ENCODE measurements at regions not wholly inside any gene's neighbourhood (a gene's known extent, or its start where the extent isn't known, plus 50 kb on each side); places are given as distances from the start of the nearest gene placed in this dataset.

GRCh38 chr4:157514711-157515110, 294.2 kb downstream of the GRIA2 start:
- TF ChIP-seq, protein P1, sequence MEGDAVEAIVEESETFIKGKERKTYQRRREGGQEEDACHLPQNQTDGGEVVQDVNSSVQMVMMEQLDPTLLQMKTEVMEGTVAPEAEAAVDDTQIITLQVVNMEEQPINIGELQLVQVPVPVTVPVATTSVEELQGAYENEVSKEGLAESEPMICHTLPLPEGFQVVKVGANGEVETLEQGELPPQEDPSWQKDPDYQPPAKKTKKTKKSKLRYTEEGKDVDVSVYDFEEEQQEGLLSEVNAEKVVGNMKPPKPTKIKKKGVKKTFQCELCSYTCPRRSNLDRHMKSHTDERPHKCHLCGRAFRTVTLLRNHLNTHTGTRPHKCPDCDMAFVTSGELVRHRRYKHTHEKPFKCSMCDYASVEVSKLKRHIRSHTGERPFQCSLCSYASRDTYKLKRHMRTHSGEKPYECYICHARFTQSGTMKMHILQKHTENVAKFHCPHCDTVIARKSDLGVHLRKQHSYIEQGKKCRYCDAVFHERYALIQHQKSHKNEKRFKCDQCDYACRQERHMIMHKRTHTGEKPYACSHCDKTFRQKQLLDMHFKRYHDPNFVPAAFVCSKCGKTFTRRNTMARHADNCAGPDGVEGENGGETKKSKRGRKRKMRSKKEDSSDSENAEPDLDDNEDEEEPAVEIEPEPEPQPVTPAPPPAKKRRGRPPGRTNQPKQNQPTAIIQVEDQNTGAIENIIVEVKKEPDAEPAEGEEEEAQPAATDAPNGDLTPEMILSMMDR (IDR thresholded peaks at IDR 0.05): no peak
- TF ChIP-seq POLR2A (IDR thresholded peaks at IDR 0.05): no peak

All from prostate gland (tissue), 2 donors.